ENCODE measurements at regions not wholly inside any gene's neighbourhood (a gene's known extent, or its start where the extent isn't known, plus 50 kb on each side); places are given as distances from the start of the nearest gene placed in this dataset.

DNA sequence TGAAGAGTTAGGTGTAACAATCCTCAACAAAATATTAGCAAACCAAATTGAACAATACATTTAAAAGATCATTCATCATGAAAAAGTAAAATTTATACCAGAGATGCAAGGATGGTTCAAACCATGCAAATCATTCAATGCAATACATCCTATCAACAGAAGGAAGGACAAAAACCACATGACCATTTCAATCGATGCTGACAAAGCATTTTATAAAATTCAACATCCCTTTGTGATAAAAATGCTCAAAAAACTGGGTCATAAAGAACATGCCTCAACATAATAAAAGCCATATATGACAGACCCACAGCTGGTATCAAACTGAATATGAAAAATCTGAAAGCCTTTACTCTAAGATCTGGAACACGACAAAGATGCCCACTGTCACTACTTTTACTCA, 490.3 kb upstream of the IRAK1BP1 start:
- TF ChIP-seq, protein P1, sequence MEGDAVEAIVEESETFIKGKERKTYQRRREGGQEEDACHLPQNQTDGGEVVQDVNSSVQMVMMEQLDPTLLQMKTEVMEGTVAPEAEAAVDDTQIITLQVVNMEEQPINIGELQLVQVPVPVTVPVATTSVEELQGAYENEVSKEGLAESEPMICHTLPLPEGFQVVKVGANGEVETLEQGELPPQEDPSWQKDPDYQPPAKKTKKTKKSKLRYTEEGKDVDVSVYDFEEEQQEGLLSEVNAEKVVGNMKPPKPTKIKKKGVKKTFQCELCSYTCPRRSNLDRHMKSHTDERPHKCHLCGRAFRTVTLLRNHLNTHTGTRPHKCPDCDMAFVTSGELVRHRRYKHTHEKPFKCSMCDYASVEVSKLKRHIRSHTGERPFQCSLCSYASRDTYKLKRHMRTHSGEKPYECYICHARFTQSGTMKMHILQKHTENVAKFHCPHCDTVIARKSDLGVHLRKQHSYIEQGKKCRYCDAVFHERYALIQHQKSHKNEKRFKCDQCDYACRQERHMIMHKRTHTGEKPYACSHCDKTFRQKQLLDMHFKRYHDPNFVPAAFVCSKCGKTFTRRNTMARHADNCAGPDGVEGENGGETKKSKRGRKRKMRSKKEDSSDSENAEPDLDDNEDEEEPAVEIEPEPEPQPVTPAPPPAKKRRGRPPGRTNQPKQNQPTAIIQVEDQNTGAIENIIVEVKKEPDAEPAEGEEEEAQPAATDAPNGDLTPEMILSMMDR (IDR thresholded peaks at IDR 0.05), result no peak
- no peak for TF ChIP-seq POLR2A (IDR thresholded peaks at IDR 0.05)
